SK-N-SH treated with all-trans-retinoic acid at 6 μM for 48 hours (cell line): ENCODE measurements at regions not wholly inside any gene's neighbourhood (a gene's known extent, or its start where the extent isn't known, plus 50 kb on each side); places are given as distances from the start of the nearest gene placed in this dataset.

Source experiments
- BACH2 ChIP-seq: fragments of 250-450 bp; sonication (Bioruptor Pico); IDR thresholded peaks from 2 replicates; pipeline ENCODE4 v1.9.0; 2021; ENCODE audit warnings: mild to moderate bottlenecking, borderline replicate concordance
- CREB5 ChIP-seq: fragments of 250-450 bp; sonication (Bioruptor Pico); IDR thresholded peaks from 2 replicates; pipeline ENCODE4 v1.5.1; 2020; ENCODE audit warnings: low read depth, mild to moderate bottlenecking, moderate library complexity
- CSRNP3 ChIP-seq: fragments of 250-450 bp; sonication (Bioruptor Pico); IDR thresholded peaks from 2 replicates; pipeline ENCODE4 v1.5.1; 2021; ENCODE audit warnings: mild to moderate bottlenecking, moderate library complexity
- GLIS3 ChIP-seq: fragments of 250-450 bp; sonication (Bioruptor Pico); IDR thresholded peaks from 2 replicates; pipeline ENCODE4 v1.5.0; 2020; ENCODE audit warnings: mild to moderate bottlenecking, moderate library complexity
- OSR1 ChIP-seq: fragments of 250-450 bp; sonication (Bioruptor Pico); IDR thresholded peaks from 2 replicates; pipeline ENCODE4 v1.8.0; 2022; ENCODE audit warnings: moderate library complexity, mild to moderate bottlenecking, inconsistent platforms
- PATZ1 ChIP-seq: fragments of 250-450 bp; sonication (Bioruptor Pico); IDR thresholded peaks from 2 replicates; pipeline ENCODE4 v1.8.0; 2020; ENCODE audit warnings: mild to moderate bottlenecking, moderate library complexity, borderline replicate concordance
- RARB ChIP-seq: fragments of 250-450 bp; sonication (Bioruptor Pico); IDR thresholded peaks from 2 replicates; pipeline ENCODE4 v1.8.0; 2021; ENCODE audit warnings: mild to moderate bottlenecking, moderate library complexity
- TCF4 ChIP-seq: fragments of 250-450 bp; sonication (Bioruptor Pico); IDR thresholded peaks from 2 replicates; pipeline ENCODE4 v1.8.0; 2021; ENCODE audit warnings: mild to moderate bottlenecking, moderate library complexity, borderline replicate concordance
- ZFP3 ChIP-seq: fragments of 250-450 bp; sonication (Bioruptor Pico); IDR thresholded peaks from 2 replicates; pipeline ENCODE4 v1.5.0; 2020; ENCODE audit warnings: mild to moderate bottlenecking, moderate library complexity
- ZNF8 ChIP-seq: fragments of 450-650 bp; formaldehyde crosslinking; IDR thresholded peaks from 2 replicates; pipeline ENCODE4 v1.5.0; 2020; ENCODE audit warnings: mild to moderate bottlenecking, moderate library complexity

GRCh38 chr2:156019341-156019740 lies 313.2 kb downstream of the NR4A2 start:
- TF ChIP-seq RARB (no peak), OSR1 (CRISPR knock-in tag) (no peak), ZNF8 (CRISPR knock-in tag) (no peak), ZFP3 (CRISPR knock-in tag) (no peak), GLIS3 (CRISPR knock-in tag) (no peak), PATZ1 (CRISPR knock-in tag) (no peak), BACH2 (CRISPR knock-in tag) (no peak), TCF4 (CRISPR knock-in tag) (no peak), CREB5 (CRISPR knock-in tag) (no peak), CSRNP3 (CRISPR knock-in tag) (no peak)
